Endothelial cell of umbilical vein (primary cell): ENCODE measurements at regions not wholly inside any gene's neighbourhood (a gene's known extent, or its start where the extent isn't known, plus 50 kb on each side); places are given as distances from the start of the nearest gene placed in this dataset.

Experiments used
- BruUV-seq: library from RNA; stranded (reverse); fragments of 400-500 nt; replicated peaks from 2 replicates; lab custom pipeline; 2021; lab: Mats Ljungman, UMichigan
- CTCF ChIA-PET: fragments of 300-600, 350-600 bp; sonication (Branson Sonifier 250); formaldehyde crosslinking; loops from one replicate; lab custom pipeline; 2021; ENCODE audit warnings: antibody characterized with exemption, inconsistent platforms; lab: Charles Lee
- POLR2A ChIA-PET: fragments of 300-600, 350-600 bp; sonication (Branson Sonifier 250); formaldehyde crosslinking; loops from one replicate; lab custom pipeline; 2021; ENCODE audit warnings: antibody characterized with exemption, inconsistent platforms; lab: Charles Lee
- DNase-seq: peaks from one replicate; pipeline ENCODE4 v3.0.0-alpha.2; 2011; ENCODE audit warnings: low read depth, low spot score
- FAIRE-seq: peaks from 2 replicates; lab custom pipeline; 2011; peaks lifted over from hg19 to GRCh38; lab: Jason Lieb, UNC
- H2AFZ ChIP-seq: 2 replicates; pipeline ENCODE4 v1.6.0; 2012; ENCODE audit warnings: low read depth, low read length, control low read depth, inconsistent platforms
- H3K27ac ChIP-seq: 2 replicates; pipeline ENCODE4 v1.5.1; 2011; ENCODE audit warnings: low read depth, mild to moderate bottlenecking, control low read depth, low read length, moderate library complexity; ENCODE audit not compliant: insufficient read depth
- H3K27me3 ChIP-seq, 2 experiments: 2 replicates each; pipeline versions ENCODE4 v1.6.0 to v1.6.1; 2011; ENCODE audit warnings: low read length in 2 of 2, mixed read lengths in 1 of 2; ENCODE audit not compliant: control insufficient read depth in 2 of 2, insufficient read depth in 2 of 2
- H3K36me3 ChIP-seq, 2 experiments: 2 replicates in 1 of 2; 3 replicates in 1 of 2; pipeline ENCODE4 v1.5.1; 2011; ENCODE audit warnings: low read length in 2 of 2, mild to moderate bottlenecking in 1 of 2, moderate library complexity in 1 of 2; ENCODE audit not compliant: control insufficient read depth in 2 of 2, insufficient read depth in 2 of 2; ENCODE audit errors: extremely low read depth in 1 of 2
- H3K4me1 ChIP-seq: 3 replicates; pipeline ENCODE4 v1.5.1; 2011; ENCODE audit warnings: mild to moderate bottlenecking, low read length; ENCODE audit not compliant: control insufficient read depth, insufficient read depth; ENCODE audit errors: extremely low read depth
- H3K4me2 ChIP-seq: 2 replicates; pipeline ENCODE4 v1.6.1; 2011; ENCODE audit warnings: low read length, control low read depth, mixed read lengths; ENCODE audit not compliant: insufficient read depth
- H3K4me3 ChIP-seq, 3 experiments: fragments of 200-600 bp in 1 of 3; sonication (generic), shearing (Covaris generic) in 1 of 3; replicated peaks in 1 of 3; 2 replicates each; pipeline ENCODE4 v1.5.1; 2011 to 2016; ENCODE audit warnings: control low read depth in 3 of 3, low read length in 3 of 3, mild to moderate bottlenecking in 2 of 3, inconsistent platforms in 1 of 3, low read depth in 1 of 3, moderate library complexity in 1 of 3; ENCODE audit not compliant: insufficient read depth in 1 of 3
- H3K79me2 ChIP-seq: 2 replicates; pipeline ENCODE4 v1.6.0; 2012; ENCODE audit warnings: low read length, inconsistent platforms; ENCODE audit not compliant: control insufficient read depth, insufficient read depth
- H3K9ac ChIP-seq: replicated peaks from 2 replicates; pipeline ENCODE3; 2011; ENCODE audit warnings: low read length, control low read depth; ENCODE audit not compliant: insufficient read depth; ENCODE audit errors: extremely low read depth
- H3K9me1 ChIP-seq: replicated peaks from 3 replicates; pipeline ENCODE4 v1.6.0; 2011; ENCODE audit warnings: mild to moderate bottlenecking, low read length; ENCODE audit not compliant: control insufficient read depth, insufficient read depth; ENCODE audit errors: extremely low read depth
- H3K9me3 ChIP-seq: replicated peaks from 2 replicates; pipeline ENCODE4 v1.5.1; 2012; ENCODE audit warnings: low read length, inconsistent platforms; ENCODE audit not compliant: control insufficient read depth, insufficient read depth
- H4K20me1 ChIP-seq: replicated peaks from 2 replicates; pipeline ENCODE3; 2011; ENCODE audit warnings: mild to moderate bottlenecking, low read length; ENCODE audit not compliant: control insufficient read depth, insufficient read depth; ENCODE audit errors: extremely low read depth
- CTCF ChIP-seq, 2 donors: IDR thresholded peaks; 1 replicate in 1 of 2; 2 replicates in 1 of 2; pipeline ENCODE4 v1.5.1; 2011; ENCODE audit warnings: low read length in 2 of 2, mild to moderate bottlenecking in 2 of 2, moderate library complexity in 2 of 2, control low read depth in 1 of 2, inconsistent platforms in 1 of 2, low read depth in 1 of 2; ENCODE audit not compliant: insufficient read depth in 1 of 2; ENCODE audit errors: extremely low read depth in 1 of 2
- EZH2 ChIP-seq: IDR thresholded peaks from 2 replicates; pipeline ENCODE4 v1.6.1; 2012; ENCODE audit warnings: borderline replicate concordance, low read depth, mild to moderate bottlenecking, moderate library complexity, low read length, inconsistent platforms; ENCODE audit not compliant: severe bottlenecking
- FOS ChIP-seq: IDR thresholded peaks from 2 replicates; pipeline ENCODE4 v1.6.1; 2011; ENCODE audit warnings: mild to moderate bottlenecking, low read length, moderate library complexity, borderline replicate concordance; ENCODE audit not compliant: insufficient read depth
- GATA2 ChIP-seq: IDR thresholded peaks from 2 replicates; pipeline ENCODE4 v1.7.0; 2011; ENCODE audit warnings: low read depth, mild to moderate bottlenecking, moderate library complexity, mixed read lengths, low read length; ENCODE audit not compliant: insufficient read length, insufficient read depth
- JUN ChIP-seq: IDR thresholded peaks from 2 replicates; pipeline ENCODE4 v1.6.1; 2011; ENCODE audit warnings: borderline replicate concordance, low read depth; ENCODE audit not compliant: insufficient read length, insufficient read depth
- MAX ChIP-seq: IDR thresholded peaks from 2 replicates; pipeline ENCODE4 v1.6.1; 2011; ENCODE audit not compliant: insufficient read depth, insufficient read length
- MYC ChIP-seq: IDR thresholded peaks from one replicate; pipeline ENCODE4 v1.6.1; 2011; ENCODE audit warnings: mild to moderate bottlenecking, low read depth, low read length
- dilution Hi-C: fragments of 300-500 bp; cut with MboI; formaldehyde crosslinking; loops from one replicate; pipeline ENCODE4 v1.15.0; 2019; ENCODE audit warnings: low sequenced_read_pairs; ENCODE audit not compliant: extremely low pct_ligation_motif_present
- intact Hi-C: fragments of 100-400 bp; cut with micrococcal nuclease; formaldehyde crosslinking; loops from one replicate; pipeline ENCODE4 v1.10.0; 2022

GRCh38 chr1:209150114-209150513 is 433.4 kb upstream of the CAMK1G start:
- no peaks in the 10 kb centered on the region for H3K27me3 ChIP-seq

More at GRCh38 chr1:209150114-209150513, 433.4 kb upstream of the CAMK1G start:
- Histone ChIP-seq H3K9ac (no peak overlapping the region), H4K20me1 (no peaks in the 10 kb centered on the region), H3K9me3 (no peaks in the 10 kb centered on the region), H3K4me2 (no peak overlapping the region), H3K9me1 (no peaks in the 10 kb centered on the region), H2AFZ (no peak overlapping the region), H3K36me3 (no peaks in the 10 kb centered on the region), H3K27ac (no peak overlapping the region), H3K4me1 (no peaks in the 10 kb centered on the region), H3K79me2 (no peaks in the 10 kb centered on the region), H3K4me3 (no peak overlapping the region)
- ChIA-PET POLR2A (no interaction called here), CTCF (interaction anchor here (1.6 kb wide), 1 partner anchor 11 kb away, joined by 3 read pairs; no protein-coding TSS in a partner anchor)
- DNase-seq (peak; percentile 43), FAIRE-seq (peak; percentile 74)
- BruUV-seq: no TSS peak
- dilution Hi-C loops (no loop called here), intact Hi-C loops (no loop called here)
- TF ChIP-seq MYC (no peak), EZH2 (no peak), GATA2 (no peak), CTCF (IDR thresholded peaks at IDR 0.05; ENCODE audit: extremely low read depth in 1 of 2, insufficient read depth in 1 of 2, low read depth in 1 of 2, low read length in 2 of 2) (no peak), MAX (no peak), FOS (no peak), JUN (no peak)
